ENCODE measurements at regions not wholly inside any gene's neighbourhood (a gene's known extent, or its start where the extent isn't known, plus 50 kb on each side); places are given as distances from the start of the nearest gene placed in this dataset.

DNA sequence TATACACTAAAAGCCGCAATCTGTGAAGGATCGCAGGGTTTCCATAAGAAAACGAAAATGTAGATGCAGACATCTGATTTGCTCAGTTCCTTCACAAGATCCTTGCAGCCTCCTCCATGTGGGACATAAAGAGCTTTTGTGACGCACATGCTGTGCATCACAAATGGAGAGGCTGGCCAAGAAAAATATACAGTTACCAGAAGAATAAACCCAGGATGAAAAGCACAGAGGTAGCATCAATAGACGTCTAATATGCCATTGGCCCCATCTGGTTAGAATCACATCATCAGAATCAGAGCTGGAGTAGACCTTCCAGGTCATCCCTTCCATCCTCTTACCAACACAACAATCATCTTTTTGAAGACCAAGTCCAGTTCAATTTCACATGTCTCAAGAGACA, 517.4 kb downstream of the RAB28 start:
- H3K4me3 ChIP-seq (ENCODE audit: low read depth, low read length) = no peak overlapping the region
- no peak overlapping the region for H3K4me2 ChIP-seq (ENCODE audit: low read length)
- no peaks in the 10 kb centered on the region for H3K36me3 ChIP-seq (ENCODE audit: control insufficient read depth, insufficient read depth, low read length)
- no peak for TF ChIP-seq CTCF (IDR thresholded peaks at IDR 0.05)
- no peaks in the 10 kb centered on the region for H3K9me3 ChIP-seq (ENCODE audit: control insufficient read depth, low read length)
- no peak overlapping the region for H3K27ac ChIP-seq
- H3K79me2 ChIP-seq = no peaks in the 10 kb centered on the region
- no peak overlapping the region for H3K9ac ChIP-seq
- no peak overlapping the region for H2AFZ ChIP-seq
- no peaks in the 10 kb centered on the region for H3K27me3 ChIP-seq (ENCODE audit: control insufficient read depth, insufficient read depth, low read length)
- H3K4me1 ChIP-seq = no peaks in the 10 kb centered on the region

- H3K4me3 ChIP-seq (ENCODE audit: low read depth, low read length) = no peak overlapping the region
- no peak overlapping the region for H3K9ac ChIP-seq
- H3K9me3 ChIP-seq (ENCODE audit: control insufficient read depth, low read length) = no peaks in the 10 kb centered on the region
- H3K79me2 ChIP-seq = no peaks in the 10 kb centered on the region
- no peak overlapping the region for H3K27ac ChIP-seq
- TF ChIP-seq CTCF (IDR thresholded peaks at IDR 0.05) = no peak
- H3K27me3 ChIP-seq (ENCODE audit: control insufficient read depth, insufficient read depth, low read length) = no peaks in the 10 kb centered on the region
- H3K36me3 ChIP-seq (ENCODE audit: control insufficient read depth, insufficient read depth, low read length) = no peaks in the 10 kb centered on the region
- no peak overlapping the region for H3K4me2 ChIP-seq (ENCODE audit: low read length)
- no peak overlapping the region for H2AFZ ChIP-seq
- no peaks in the 10 kb centered on the region for H3K4me1 ChIP-seq
Observed at GRCh38 chr4:12965334-12965733, 518.8 kb downstream of the RAB28 start.

DNA sequence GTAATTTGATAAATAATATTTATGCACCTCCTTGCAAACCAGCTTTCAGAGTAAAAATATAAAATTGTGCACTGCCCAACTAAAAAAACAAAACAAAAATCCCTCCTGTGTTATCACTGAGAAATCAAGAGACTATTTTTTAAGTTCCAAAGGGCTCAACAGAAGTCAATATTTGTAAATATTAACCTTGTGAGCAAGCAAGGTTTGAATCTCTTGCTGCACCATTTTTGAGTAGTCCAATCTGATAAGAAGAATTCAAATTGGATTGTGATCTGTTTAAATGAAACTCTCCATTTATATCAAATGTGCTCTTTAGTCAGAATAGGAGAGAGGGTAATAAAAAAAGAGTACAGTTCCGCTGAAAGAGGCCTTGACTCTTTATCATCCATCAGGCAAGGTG, 520.2 kb downstream of the RAB28 start:
- Histone ChIP-seq H3K27ac (no peak overlapping the region), H3K9ac (no peak overlapping the region), H3K9me3 (ENCODE audit: control insufficient read depth, low read length) (no peaks in the 10 kb centered on the region), H3K79me2 (no peaks in the 10 kb centered on the region), H3K36me3 (ENCODE audit: control insufficient read depth, insufficient read depth, low read length) (no peaks in the 10 kb centered on the region), H2AFZ (no peak overlapping the region), H3K4me2 (ENCODE audit: low read length) (no peak overlapping the region), H3K4me3 (ENCODE audit: low read depth, low read length) (no peak overlapping the region), H3K4me1 (no peaks in the 10 kb centered on the region), H3K27me3 (ENCODE audit: control insufficient read depth, insufficient read depth, low read length) (no peaks in the 10 kb centered on the region)
- no peak for TF ChIP-seq CTCF (IDR thresholded peaks at IDR 0.05)

GRCh38 chr4:12963291-12963690, 520.8 kb downstream of the RAB28 start:
- Histone ChIP-seq H2AFZ (no peak overlapping the region), H3K4me1 (no peaks in the 10 kb centered on the region), H3K36me3 (ENCODE audit: control insufficient read depth, insufficient read depth, low read length) (no peaks in the 10 kb centered on the region), H3K9ac (no peak overlapping the region), H3K4me2 (ENCODE audit: low read length) (no peak overlapping the region), H3K4me3 (ENCODE audit: low read depth, low read length) (no peak overlapping the region), H3K27me3 (ENCODE audit: control insufficient read depth, insufficient read depth, low read length) (no peaks in the 10 kb centered on the region), H3K9me3 (ENCODE audit: control insufficient read depth, low read length) (no peaks in the 10 kb centered on the region), H3K27ac (no peak overlapping the region), H3K79me2 (no peaks in the 10 kb centered on the region)
- no peak for TF ChIP-seq CTCF (IDR thresholded peaks at IDR 0.05)

DNA sequence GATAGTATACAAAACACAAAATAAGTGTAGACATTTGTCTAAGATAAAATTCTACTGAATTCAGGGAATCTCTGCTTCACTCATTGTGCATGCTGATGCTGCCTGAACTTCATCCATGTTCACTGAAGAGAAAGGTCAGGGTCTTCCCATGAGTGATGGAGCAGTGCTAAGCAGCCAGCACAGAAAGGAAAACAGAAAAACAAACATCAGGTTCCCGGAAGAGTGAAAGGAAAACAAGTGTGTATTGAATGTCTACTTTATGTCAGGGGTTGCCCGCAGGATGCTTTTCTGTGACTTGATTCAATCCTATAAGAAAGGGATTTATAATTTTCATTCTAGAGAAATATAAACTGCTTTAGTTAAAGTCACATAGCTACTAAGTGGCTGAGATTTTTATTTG, 522.4 kb downstream of the RAB28 start:
- Histone ChIP-seq H3K36me3 (ENCODE audit: control insufficient read depth, insufficient read depth, low read length) (no peaks in the 10 kb centered on the region), H3K9me3 (ENCODE audit: control insufficient read depth, low read length) (no peaks in the 10 kb centered on the region)

More for the DNA sequence above, 522.4 kb downstream of the RAB28 start:
- no peaks in the 10 kb centered on the region for H3K27me3 ChIP-seq (ENCODE audit: control insufficient read depth, insufficient read depth, low read length)
- no peak overlapping the region for H2AFZ ChIP-seq
- TF ChIP-seq CTCF (IDR thresholded peaks at IDR 0.05) = no peak
- H3K9ac ChIP-seq = no peak overlapping the region
- H3K27ac ChIP-seq = no peak overlapping the region
- H3K79me2 ChIP-seq = no peaks in the 10 kb centered on the region
- H3K4me3 ChIP-seq (ENCODE audit: low read depth, low read length) = no peak overlapping the region
- H3K4me2 ChIP-seq (ENCODE audit: low read length) = no peak overlapping the region
- H3K4me1 ChIP-seq = no peaks in the 10 kb centered on the region
